ENCODE measurements at regions not wholly inside any gene's neighbourhood (a gene's known extent, or its start where the extent isn't known, plus 50 kb on each side); places are given as distances from the start of the nearest gene placed in this dataset.

DNA sequence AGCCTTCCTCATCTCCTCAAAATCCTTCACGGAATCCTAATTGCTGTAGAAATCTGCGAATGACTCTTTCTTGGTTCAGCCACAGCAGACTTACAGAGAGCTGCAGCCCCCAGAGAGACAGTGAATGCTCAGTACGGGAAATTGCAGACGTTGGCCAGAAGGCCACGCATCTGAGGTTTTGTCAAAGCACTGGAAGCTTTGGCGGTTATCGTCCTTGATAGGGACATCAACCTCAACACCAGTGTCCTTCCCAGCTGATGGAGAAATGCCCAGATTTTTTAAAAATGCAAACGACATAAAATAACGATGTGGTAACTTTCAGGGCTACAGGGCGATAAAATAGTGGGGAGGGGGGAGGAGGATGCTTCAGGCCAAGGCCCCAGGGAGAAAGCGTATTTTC, 166.6 kb upstream of the CIBAR2 start:
- Histone ChIP-seq H3K4me1 (ENCODE audit: control insufficient read depth in 5 of 5, insufficient read depth in 5 of 5, low read length in 5 of 5) (peaks cover 0 to 73% (median 20%) of the 10 kb centered on the region in 5 donors), H3K27me3 (ENCODE audit: control insufficient read depth in 3 of 3, insufficient read depth in 3 of 3, low read length in 2 of 3) (no peaks in the 10 kb centered on the region), H3K36me3 (ENCODE audit: control insufficient read depth in 4 of 4, insufficient read depth in 4 of 4, low read length in 4 of 4) (no peaks in the 10 kb centered on the region), H3K9ac (ENCODE audit: insufficient read depth in 1 of 2, low read length in 2 of 2) (peak overlapping the region in 1 of 2 donors; percentile 19), H3K4me3 (no peak overlapping the region), H3K9me3 (ENCODE audit: control insufficient read depth in 4 of 4, insufficient read depth in 3 of 4, low read length in 3 of 4) (no peaks in the 10 kb centered on the region), H3K27ac (ENCODE audit: low read depth in 1 of 2, low read length in 1 of 2) (no peak overlapping the region)
- 72 to 77% methylated on average over 11 of the region's 11 CpGs for WGBS, 2 donors
- TF ChIP-seq CTCF (IDR thresholded peaks at IDR 0.05; ENCODE audit: control extremely low read depth, extremely low read depth) = no peak
- ATAC-seq (ENCODE audit: insufficient read depth, low FRiP score) = no peak
- DNase-seq = peak; percentile 56 to 78 (median 70)

GRCh38 chr16:85279402-85279801, 167.1 kb upstream of the CIBAR2 start:
- no peak overlapping the region for H3K9ac ChIP-seq (ENCODE audit: insufficient read depth in 1 of 2, low read length in 2 of 2)
- WGBS, 2 donors = 80 to 81% methylated on average over 4 of the region's 4 CpGs
- H3K27ac ChIP-seq (ENCODE audit: low read depth in 1 of 2, low read length in 1 of 2) = no peak overlapping the region
- H3K27me3 ChIP-seq (ENCODE audit: control insufficient read depth in 3 of 3, insufficient read depth in 3 of 3, low read length in 2 of 3) = no peaks in the 10 kb centered on the region
- no peaks in the 10 kb centered on the region for H3K36me3 ChIP-seq (ENCODE audit: control insufficient read depth in 4 of 4, insufficient read depth in 4 of 4, low read length in 4 of 4)
- H3K4me1 ChIP-seq (ENCODE audit: control insufficient read depth in 5 of 5, insufficient read depth in 5 of 5, low read length in 5 of 5) = peaks cover 0 to 78% (median 22%) of the 10 kb centered on the region in 5 donors
- H3K4me3 ChIP-seq = no peak overlapping the region
- ATAC-seq (ENCODE audit: insufficient read depth, low FRiP score) (no peak), DNase-seq (no peak)
- no peaks in the 10 kb centered on the region for H3K9me3 ChIP-seq (ENCODE audit: control insufficient read depth in 4 of 4, insufficient read depth in 3 of 4, low read length in 3 of 4)
- TF ChIP-seq CTCF (IDR thresholded peaks at IDR 0.05; ENCODE audit: control extremely low read depth, extremely low read depth) = no peak

GRCh38 chr16:85279825-85280545, 167.7 kb upstream of the CIBAR2 start:
- H3K9ac ChIP-seq (ENCODE audit: insufficient read depth in 1 of 2, low read length in 2 of 2) = no peak overlapping the region
- TF ChIP-seq CTCF (IDR thresholded peaks at IDR 0.05; ENCODE audit: control extremely low read depth, extremely low read depth) = no peak
- peaks cover 0 to 84% (median 27%) of the 10 kb centered on the region in 5 donors for H3K4me1 ChIP-seq (ENCODE audit: control insufficient read depth in 5 of 5, insufficient read depth in 5 of 5, low read length in 5 of 5)
- ATAC-seq (ENCODE audit: insufficient read depth, low FRiP score) (no peak), DNase-seq (peak; percentile 91 to 98 (median 97))
- no peaks in the 10 kb centered on the region for H3K9me3 ChIP-seq (ENCODE audit: control insufficient read depth in 4 of 4, insufficient read depth in 3 of 4, low read length in 3 of 4)
- 85 to 86% methylated on average over 21 of the region's 21 CpGs for WGBS, 2 donors
- no peaks in the 10 kb centered on the region for H3K27me3 ChIP-seq (ENCODE audit: control insufficient read depth in 3 of 3, insufficient read depth in 3 of 3, low read length in 2 of 3)
- H3K27ac ChIP-seq (ENCODE audit: low read depth in 1 of 2, low read length in 1 of 2) = no peak overlapping the region
- H3K4me3 ChIP-seq = no peak overlapping the region
- H3K36me3 ChIP-seq (ENCODE audit: control insufficient read depth in 4 of 4, insufficient read depth in 4 of 4, low read length in 4 of 4) = no peaks in the 10 kb centered on the region
